WTC11 (cell line): ENCODE measurements at regions not wholly inside any gene's neighbourhood (a gene's known extent, or its start where the extent isn't known, plus 50 kb on each side); places are given as distances from the start of the nearest gene placed in this dataset.

Experiments
- ATAC-seq: fragments of 200-7000 bp; cut with Tn5 transposase; 2 replicates; pipeline ENCODE4 v1.10.0; 2021; ENCODE audit warnings: mild to moderate bottlenecking, moderate library complexity
- CTCF ChIA-PET: fragments of 300-600 bp; sonication (Branson Sonifier 250); formaldehyde crosslinking; loops from one replicate; lab custom pipeline; 2021; ENCODE audit warnings: antibody characterized with exemption; lab: Charles Lee
- POLR2A ChIA-PET: fragments of 350-600 bp; sonication (Branson Sonifier 250); formaldehyde crosslinking; loops from one replicate; lab custom pipeline; 2021; ENCODE audit warnings: antibody characterized with exemption; lab: Charles Lee
- DNase-seq: peaks from one replicate; pipeline ENCODE4 v3.0.0; 2021; ENCODE audit warnings: low spot score
- H3K27ac Mint-ChIP-seq: 2 replicates; pipeline ENCODE4 v1.8.0; 2021; ENCODE audit warnings: mixed read lengths
- H3K27me3 Mint-ChIP-seq: 2 replicates; pipeline ENCODE4 v1.8.0; 2021; ENCODE audit warnings: low read depth, mild to moderate bottlenecking, moderate library complexity, mixed read lengths
- H3K36me3 Mint-ChIP-seq: 2 replicates; pipeline ENCODE4 v1.8.0; 2021; ENCODE audit warnings: mixed read lengths
- H3K4me1 Mint-ChIP-seq: 2 replicates; pipeline ENCODE4 v1.8.0; 2022; ENCODE audit warnings: mixed read lengths
- H3K4me3 Mint-ChIP-seq: 2 replicates; pipeline ENCODE4 v1.8.0; 2021; ENCODE audit warnings: mild to moderate bottlenecking, moderate library complexity, mixed read lengths
- H3K9me3 Mint-ChIP-seq: 2 replicates; pipeline ENCODE4 v1.8.0; 2021; ENCODE audit warnings: mixed read lengths
- CBFB ChIP-seq: sonication (generic); formaldehyde crosslinking; IDR thresholded peaks from 2 replicates; pipeline ENCODE4 v1.8.1; 2022; ENCODE audit warnings: mild to moderate bottlenecking, low read depth, missing genetic modification reagents
- CREM ChIP-seq: sonication (generic); formaldehyde crosslinking; IDR thresholded peaks from 2 replicates; pipeline ENCODE4 v1.8.1; 2022; ENCODE audit warnings: mild to moderate bottlenecking, missing genetic modification reagents, moderate library complexity
- EMX1 ChIP-seq: fragments of 250-450 bp; sonication (Bioruptor Pico); IDR thresholded peaks from 2 replicates; pipeline ENCODE4 v1.8.0; 2021; ENCODE audit warnings: mild to moderate bottlenecking
- IRF2 ChIP-seq: sonication (generic); formaldehyde crosslinking; IDR thresholded peaks from 2 replicates; pipeline ENCODE4 v1.8.0; 2022; ENCODE audit warnings: low read depth, missing genetic modification reagents, borderline replicate concordance
- NFE2L1 ChIP-seq: sonication (generic); formaldehyde crosslinking; IDR thresholded peaks from 2 replicates; pipeline ENCODE4 v1.8.1; 2023; ENCODE audit warnings: missing genetic modification reagents
- PRRX2 ChIP-seq: fragments of 250-450 bp; sonication (Bioruptor Pico); IDR thresholded peaks from 2 replicates; pipeline ENCODE4 v1.8.0; 2021; ENCODE audit warnings: mild to moderate bottlenecking
- RELA ChIP-seq: sonication (generic); formaldehyde crosslinking; IDR thresholded peaks from 2 replicates; pipeline ENCODE4 v1.8.1; 2022; ENCODE audit warnings: missing genetic modification reagents, mild to moderate bottlenecking, borderline replicate concordance
- TCF7 ChIP-seq: sonication (generic); formaldehyde crosslinking; IDR thresholded peaks from 2 replicates; pipeline ENCODE4 v1.8.0; 2022; ENCODE audit warnings: mild to moderate bottlenecking, low read depth, missing genetic modification reagents, moderate library complexity
- TEAD4 ChIP-seq: sonication (generic); formaldehyde crosslinking; IDR thresholded peaks from 2 replicates; pipeline ENCODE4 v1.8.0; 2022; ENCODE audit warnings: mild to moderate bottlenecking, missing genetic modification reagents
- ZNF121 ChIP-seq: sonication (generic); formaldehyde crosslinking; IDR thresholded peaks from 2 replicates; pipeline ENCODE4 v1.8.0; 2023; ENCODE audit warnings: missing genetic modification reagents
- ZNF219 ChIP-seq: sonication (generic); formaldehyde crosslinking; IDR thresholded peaks from 2 replicates; pipeline ENCODE4 v1.8.0; 2023; ENCODE audit warnings: missing genetic modification reagents, mild to moderate bottlenecking, borderline replicate concordance
- ZNF263 ChIP-seq: sonication (generic); formaldehyde crosslinking; IDR thresholded peaks from 2 replicates; pipeline ENCODE4 v1.8.1; 2022; ENCODE audit warnings: low read depth, mild to moderate bottlenecking, moderate library complexity, missing genetic modification reagents
- ZNF317 ChIP-seq: sonication (generic); formaldehyde crosslinking; IDR thresholded peaks from 2 replicates; pipeline ENCODE4 v1.8.1; 2023; ENCODE audit warnings: low read depth, mild to moderate bottlenecking, moderate library complexity, missing genetic modification reagents, borderline replicate concordance
- ZNF423 ChIP-seq: fragments of 250-450 bp; sonication (Bioruptor Pico); IDR thresholded peaks from 2 replicates; pipeline ENCODE4 v2.1.2; 2022; ENCODE audit warnings: mild to moderate bottlenecking, moderate library complexity
- TF ChIP-seq, protein P1 (sequence below): sonication (generic); formaldehyde crosslinking; IDR thresholded peaks from 2 replicates; pipeline ENCODE4 v1.8.1; 2023; ENCODE audit warnings: mild to moderate bottlenecking, missing genetic modification reagents, moderate library complexity
- TF ChIP-seq, protein P2 (sequence below): fragments of 250-450 bp; sonication (Bioruptor Pico); IDR thresholded peaks from 2 replicates; pipeline ENCODE4 v1.9.0; 2021; ENCODE audit warnings: moderate library complexity, mild to moderate bottlenecking, inconsistent platforms, borderline replicate concordance
- TF ChIP-seq, protein P3 (sequence below): fragments of 250-450 bp; sonication (Bioruptor Pico); IDR thresholded peaks from 2 replicates; pipeline ENCODE4 v1.9.0; 2021; ENCODE audit warnings: mild to moderate bottlenecking
- TF ChIP-seq, protein P4 (sequence below): fragments of 200-600 bp; IDR thresholded peaks from 2 replicates; pipeline ENCODE4 v1.8.0; 2022; ENCODE audit warnings: antibody characterized with exemption
- TF ChIP-seq, protein P5 (sequence below): sonication (generic); formaldehyde crosslinking; IDR thresholded peaks from 2 replicates; pipeline ENCODE4 v1.8.1; 2023; ENCODE audit warnings: mild to moderate bottlenecking, missing genetic modification reagents
- TF ChIP-seq, protein P6 (sequence below): sonication (generic); formaldehyde crosslinking; conservative IDR thresholded peaks from 2 replicates; pipeline ENCODE4 v1.8.1; 2022; ENCODE audit warnings: mild to moderate bottlenecking, missing genetic modification reagents
- TF ChIP-seq, protein P7 (sequence below): sonication (generic); formaldehyde crosslinking; IDR thresholded peaks from 2 replicates; pipeline ENCODE4 v1.8.0; 2022; ENCODE audit warnings: mild to moderate bottlenecking, missing genetic modification reagents

DNA sequence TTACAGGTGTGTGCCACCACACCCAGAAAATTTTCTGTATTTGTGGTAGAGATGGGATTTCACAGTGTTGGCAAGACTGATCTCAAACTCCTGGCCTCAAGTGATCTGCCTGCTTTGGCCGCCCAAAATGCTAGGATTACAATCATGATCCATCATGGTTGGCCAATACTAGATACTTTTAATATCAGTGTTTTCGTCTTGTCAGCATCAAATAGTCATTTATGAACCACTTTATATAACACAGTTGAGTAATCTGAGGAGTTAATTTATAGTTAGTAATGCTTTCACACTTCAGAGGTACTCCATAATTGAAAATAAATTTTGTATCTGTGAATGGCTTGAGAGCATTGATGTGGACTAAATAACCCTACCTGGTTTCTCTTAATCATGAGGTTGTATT lies 178.6 kb downstream of the TRAM1L1 start:
- H3K4me3 Mint-ChIP-seq, result no peak overlapping the region
- CTCF ChIA-PET, result no interaction called here
- H3K27me3 Mint-ChIP-seq, result no peaks in the 10 kb centered on the region; the same call in 1 of the 2 replicates
- no peak for ATAC-seq
- no peak for DNase-seq
- no peaks in the 10 kb centered on the region for H3K9me3 Mint-ChIP-seq
- no peaks in the 10 kb centered on the region for H3K36me3 Mint-ChIP-seq
- TF ChIP-seq TEAD4 (CRISPR knock-in tag) (no peak), EMX1 (CRISPR knock-in tag) (no peak), PRRX2 (CRISPR knock-in tag) (no peak)
- TF ChIP-seq, all 79 proteins: peak for 0
- H3K4me1 Mint-ChIP-seq, result no peaks in the 10 kb centered on the region
- POLR2A ChIA-PET, result no interaction called here
- H3K27ac Mint-ChIP-seq, result no peak overlapping the region

DNA sequence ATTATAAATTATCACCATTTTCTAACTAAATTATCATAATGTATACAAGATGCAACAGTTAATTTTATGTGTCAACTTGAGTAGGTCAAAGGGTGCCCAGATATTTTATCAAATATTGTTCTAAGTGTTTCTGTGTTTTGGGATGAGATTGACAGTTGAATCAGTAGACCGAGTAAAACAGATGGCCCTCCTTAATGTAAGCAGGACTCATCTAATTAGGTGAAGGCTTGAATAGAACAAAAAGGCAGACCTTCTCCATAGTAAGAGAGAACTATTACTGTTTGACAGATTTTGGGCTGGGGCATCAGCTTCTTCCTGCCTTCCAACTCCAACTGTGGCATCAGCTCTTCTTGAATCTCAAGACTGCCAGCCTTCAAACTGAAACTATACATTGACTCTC lies 185.8 kb downstream of the TRAM1L1 start:
- H3K27me3 Mint-ChIP-seq, result no peaks in the 10 kb centered on the region; the same call in 1 of the 2 replicates
- H3K4me1 Mint-ChIP-seq, result no peaks in the 10 kb centered on the region
- no peak overlapping the region for H3K27ac Mint-ChIP-seq
- ChIA-PET POLR2A (no interaction called here), CTCF (no interaction called here)
- TF ChIP-seq ZNF263 (CRISPR knock-in tag) (no peak), IRF2 (no peak), ZNF423 (no peak), TEAD4 (CRISPR knock-in tag) (no peak), ZNF317 (CRISPR knock-in tag) (no peak), CBFB (CRISPR knock-in tag) (no peak), ZNF121 (CRISPR knock-in tag) (no peak), RELA (CRISPR knock-in tag) (no peak), TCF7 (no peak), CREM (CRISPR knock-in tag) (no peak), NFE2L1 (no peak), ZNF219 (CRISPR knock-in tag) (no peak)
- TF ChIP-seq, protein P1, sequence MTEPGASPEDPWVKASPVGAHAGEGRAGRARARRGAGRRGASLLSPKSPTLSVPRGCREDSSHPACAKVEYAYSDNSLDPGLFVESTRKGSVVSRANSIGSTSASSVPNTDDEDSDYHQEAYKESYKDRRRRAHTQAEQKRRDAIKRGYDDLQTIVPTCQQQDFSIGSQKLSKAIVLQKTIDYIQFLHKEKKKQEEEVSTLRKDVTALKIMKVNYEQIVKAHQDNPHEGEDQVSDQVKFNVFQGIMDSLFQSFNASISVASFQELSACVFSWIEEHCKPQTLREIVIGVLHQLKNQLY (CRISPR knock-in tag), result no peak
- TF ChIP-seq, protein P2, sequence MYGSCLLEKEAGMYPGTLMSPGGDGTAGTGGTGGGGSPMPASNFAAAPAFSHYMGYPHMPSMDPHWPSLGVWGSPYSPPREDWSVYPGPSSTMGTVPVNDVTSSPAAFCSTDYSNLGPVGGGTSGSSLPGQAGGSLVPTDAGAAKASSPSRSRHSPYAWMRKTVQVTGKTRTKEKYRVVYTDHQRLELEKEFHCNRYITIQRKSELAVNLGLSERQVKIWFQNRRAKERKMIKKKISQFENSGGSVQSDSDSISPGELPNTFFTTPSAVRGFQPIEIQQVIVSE (CRISPR knock-in tag), result no peak
- TF ChIP-seq, protein P3, sequence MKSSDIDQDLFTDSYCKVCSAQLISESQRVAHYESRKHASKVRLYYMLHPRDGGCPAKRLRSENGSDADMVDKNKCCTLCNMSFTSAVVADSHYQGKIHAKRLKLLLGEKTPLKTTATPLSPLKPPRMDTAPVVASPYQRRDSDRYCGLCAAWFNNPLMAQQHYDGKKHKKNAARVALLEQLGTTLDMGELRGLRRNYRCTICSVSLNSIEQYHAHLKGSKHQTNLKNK (CRISPR knock-in tag), result no peak
- TF ChIP-seq, protein P4, sequence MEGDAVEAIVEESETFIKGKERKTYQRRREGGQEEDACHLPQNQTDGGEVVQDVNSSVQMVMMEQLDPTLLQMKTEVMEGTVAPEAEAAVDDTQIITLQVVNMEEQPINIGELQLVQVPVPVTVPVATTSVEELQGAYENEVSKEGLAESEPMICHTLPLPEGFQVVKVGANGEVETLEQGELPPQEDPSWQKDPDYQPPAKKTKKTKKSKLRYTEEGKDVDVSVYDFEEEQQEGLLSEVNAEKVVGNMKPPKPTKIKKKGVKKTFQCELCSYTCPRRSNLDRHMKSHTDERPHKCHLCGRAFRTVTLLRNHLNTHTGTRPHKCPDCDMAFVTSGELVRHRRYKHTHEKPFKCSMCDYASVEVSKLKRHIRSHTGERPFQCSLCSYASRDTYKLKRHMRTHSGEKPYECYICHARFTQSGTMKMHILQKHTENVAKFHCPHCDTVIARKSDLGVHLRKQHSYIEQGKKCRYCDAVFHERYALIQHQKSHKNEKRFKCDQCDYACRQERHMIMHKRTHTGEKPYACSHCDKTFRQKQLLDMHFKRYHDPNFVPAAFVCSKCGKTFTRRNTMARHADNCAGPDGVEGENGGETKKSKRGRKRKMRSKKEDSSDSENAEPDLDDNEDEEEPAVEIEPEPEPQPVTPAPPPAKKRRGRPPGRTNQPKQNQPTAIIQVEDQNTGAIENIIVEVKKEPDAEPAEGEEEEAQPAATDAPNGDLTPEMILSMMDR, result no peak
- TF ChIP-seq, protein P5, sequence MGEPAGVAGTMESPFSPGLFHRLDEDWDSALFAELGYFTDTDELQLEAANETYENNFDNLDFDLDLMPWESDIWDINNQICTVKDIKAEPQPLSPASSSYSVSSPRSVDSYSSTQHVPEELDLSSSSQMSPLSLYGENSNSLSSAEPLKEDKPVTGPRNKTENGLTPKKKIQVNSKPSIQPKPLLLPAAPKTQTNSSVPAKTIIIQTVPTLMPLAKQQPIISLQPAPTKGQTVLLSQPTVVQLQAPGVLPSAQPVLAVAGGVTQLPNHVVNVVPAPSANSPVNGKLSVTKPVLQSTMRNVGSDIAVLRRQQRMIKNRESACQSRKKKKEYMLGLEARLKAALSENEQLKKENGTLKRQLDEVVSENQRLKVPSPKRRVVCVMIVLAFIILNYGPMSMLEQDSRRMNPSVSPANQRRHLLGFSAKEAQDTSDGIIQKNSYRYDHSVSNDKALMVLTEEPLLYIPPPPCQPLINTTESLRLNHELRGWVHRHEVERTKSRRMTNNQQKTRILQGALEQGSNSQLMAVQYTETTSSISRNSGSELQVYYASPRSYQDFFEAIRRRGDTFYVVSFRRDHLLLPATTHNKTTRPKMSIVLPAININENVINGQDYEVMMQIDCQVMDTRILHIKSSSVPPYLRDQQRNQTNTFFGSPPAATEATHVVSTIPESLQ (CRISPR knock-in tag), result no peak
- TF ChIP-seq, protein P6, sequence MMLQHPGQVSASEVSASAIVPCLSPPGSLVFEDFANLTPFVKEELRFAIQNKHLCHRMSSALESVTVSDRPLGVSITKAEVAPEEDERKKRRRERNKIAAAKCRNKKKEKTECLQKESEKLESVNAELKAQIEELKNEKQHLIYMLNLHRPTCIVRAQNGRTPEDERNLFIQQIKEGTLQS (CRISPR knock-in tag), result no peak
- TF ChIP-seq, protein P7, sequence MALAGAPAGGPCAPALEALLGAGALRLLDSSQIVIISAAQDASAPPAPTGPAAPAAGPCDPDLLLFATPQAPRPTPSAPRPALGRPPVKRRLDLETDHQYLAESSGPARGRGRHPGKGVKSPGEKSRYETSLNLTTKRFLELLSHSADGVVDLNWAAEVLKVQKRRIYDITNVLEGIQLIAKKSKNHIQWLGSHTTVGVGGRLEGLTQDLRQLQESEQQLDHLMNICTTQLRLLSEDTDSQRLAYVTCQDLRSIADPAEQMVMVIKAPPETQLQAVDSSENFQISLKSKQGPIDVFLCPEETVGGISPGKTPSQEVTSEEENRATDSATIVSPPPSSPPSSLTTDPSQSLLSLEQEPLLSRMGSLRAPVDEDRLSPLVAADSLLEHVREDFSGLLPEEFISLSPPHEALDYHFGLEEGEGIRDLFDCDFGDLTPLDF (CRISPR knock-in tag), result no peak
- H3K4me3 Mint-ChIP-seq, result no peak overlapping the region
- H3K36me3 Mint-ChIP-seq, result no peaks in the 10 kb centered on the region
- no peak for ATAC-seq
- no peaks in the 10 kb centered on the region for H3K9me3 Mint-ChIP-seq
- DNase-seq, result no peak
